COR-L47 (cell line): ENCODE measurements at regions not wholly inside any gene's neighbourhood (a gene's known extent, or its start where the extent isn't known, plus 50 kb on each side); places are given as distances from the start of the nearest gene placed in this dataset.

Source experiments
- DNase-seq: peaks from one replicate; lab custom pipeline; 2025; lab: John Stamatoyannopoulos, UW

GRCh38 chr5:175168882-175169507 lies 275.0 kb downstream of the DRD1 start:
- no peak for DNase-seq

- no peak for DNase-seq
These were observed 278.0 kb downstream of the DRD1 start for GRCh38 chr5:175166026-175166425.

DNA sequence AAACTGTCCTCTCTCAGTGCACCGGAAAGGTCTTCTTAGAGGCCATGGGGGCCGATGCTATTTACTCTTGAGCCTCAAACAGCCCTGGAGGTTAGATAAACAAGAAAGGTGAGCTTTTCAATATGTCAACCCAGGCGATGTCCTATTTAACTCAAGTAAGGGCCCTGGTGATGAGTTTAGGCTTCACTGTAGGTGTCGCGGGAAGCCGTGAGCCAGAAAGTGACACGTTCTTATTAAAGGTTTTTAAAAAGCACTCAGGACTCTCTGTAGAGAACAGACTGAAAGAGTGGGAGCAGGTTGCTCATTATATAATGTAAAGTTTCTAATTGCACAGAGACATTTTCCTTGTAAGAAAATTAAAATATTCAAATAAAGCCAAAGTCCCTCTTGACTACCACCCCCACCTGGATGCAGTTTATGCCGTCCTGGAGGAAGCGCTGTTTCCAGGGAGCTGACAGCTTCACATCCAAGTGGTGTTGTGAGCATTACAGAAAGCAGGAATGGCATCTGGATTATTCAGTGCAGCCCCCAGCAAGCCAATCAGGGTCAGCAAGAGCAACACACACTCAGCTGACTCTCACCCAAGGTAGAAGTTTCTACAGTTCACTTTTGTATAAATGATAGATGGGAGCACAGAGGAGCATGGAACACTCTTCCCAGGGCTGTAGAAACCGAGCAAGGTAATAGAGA lies 280.3 kb downstream of the DRD1 start:
- no peak for DNase-seq

DNA sequence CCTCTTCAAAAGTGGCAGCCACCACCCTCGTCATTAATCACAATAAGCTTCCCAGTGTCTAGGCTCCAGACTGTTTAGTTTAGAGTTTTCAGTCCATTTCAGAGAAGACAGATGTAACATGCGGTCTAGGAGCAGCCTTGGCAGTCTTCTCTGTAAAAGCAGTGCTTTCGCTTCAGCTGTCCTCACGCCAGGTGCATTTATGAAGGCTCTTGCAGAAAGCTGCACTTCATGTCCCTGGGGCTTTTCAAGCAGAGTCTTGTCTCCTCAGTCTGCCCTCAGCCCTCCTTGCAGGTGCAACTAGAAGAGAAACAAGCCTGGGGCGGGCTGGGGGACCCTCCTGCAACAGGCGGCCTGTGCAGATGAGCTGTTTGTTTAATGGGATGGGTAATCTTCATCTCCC lies 281.9 kb downstream of the DRD1 start:
- DNase-seq, result no peak

DNA sequence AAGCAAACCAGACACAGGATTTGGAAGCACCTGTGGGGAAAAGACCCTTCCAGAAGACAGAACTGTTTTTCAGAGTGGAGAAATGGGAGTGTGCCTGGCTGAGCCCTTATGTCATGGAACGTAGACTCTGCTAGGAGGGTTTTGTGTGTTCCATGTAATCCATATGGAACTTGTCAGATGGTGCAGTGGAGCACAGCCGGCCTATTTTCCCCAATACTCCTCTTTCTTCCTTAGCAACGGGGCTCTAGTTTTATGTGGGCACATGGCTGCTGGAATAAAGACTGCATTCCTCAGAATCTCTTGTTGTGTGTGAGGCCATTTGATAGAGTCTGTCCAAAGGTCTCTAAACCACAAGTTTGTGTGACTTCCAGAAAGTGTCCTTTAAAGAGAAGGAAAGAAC lies 284.0 kb downstream of the DRD1 start:
- DNase-seq, result no peak

- no peak for DNase-seq
These were observed 295.3 kb downstream of the DRD1 start for GRCh38 chr5:175148636-175149172.

DNA sequence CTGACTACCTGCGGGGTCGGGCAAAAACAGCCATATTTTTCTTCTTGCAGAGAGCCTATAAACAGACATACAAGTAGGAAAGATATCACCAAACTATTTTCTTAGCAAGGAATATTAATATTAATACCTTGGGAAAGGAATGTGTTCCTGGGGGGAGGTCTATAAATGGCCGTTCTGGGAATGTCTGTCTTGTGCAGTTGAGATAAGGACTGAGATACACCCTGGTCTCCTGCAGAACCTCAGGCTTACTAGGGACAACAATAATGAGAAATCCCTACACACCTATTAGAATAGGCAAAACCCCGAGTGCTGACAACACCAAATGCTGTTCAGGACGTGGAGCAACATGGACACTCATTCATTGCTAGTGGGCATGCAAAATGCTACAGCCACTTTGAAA lies 297.2 kb downstream of the DRD1 start:
- DNase-seq, result no peak

- no peak for DNase-seq
These were observed 302.6 kb downstream of the DRD1 start for GRCh38 chr5:175141421-175141820.

GRCh38 chr5:175133185-175133584 lies 310.8 kb downstream of the DRD1 start:
- no peak for DNase-seq

- DNase-seq, result no peak
These were observed 312.6 kb downstream of the DRD1 start for GRCh38 chr5:175131432-175131831.

GRCh38 chr5:175129619-175130018 lies 314.4 kb downstream of the DRD1 start:
- no peak for DNase-seq

GRCh38 chr5:175129121-175129520 lies 314.9 kb downstream of the DRD1 start:
- DNase-seq, result no peak

- no peak for DNase-seq
These were observed 319.2 kb downstream of the DRD1 start for GRCh38 chr5:175124821-175125220.

- DNase-seq, result no peak
These were observed 319.6 kb downstream of the DRD1 start for GRCh38 chr5:175124251-175124813.

GRCh38 chr5:175123542-175123941 lies 320.4 kb downstream of the DRD1 start:
- no peak for DNase-seq

DNA sequence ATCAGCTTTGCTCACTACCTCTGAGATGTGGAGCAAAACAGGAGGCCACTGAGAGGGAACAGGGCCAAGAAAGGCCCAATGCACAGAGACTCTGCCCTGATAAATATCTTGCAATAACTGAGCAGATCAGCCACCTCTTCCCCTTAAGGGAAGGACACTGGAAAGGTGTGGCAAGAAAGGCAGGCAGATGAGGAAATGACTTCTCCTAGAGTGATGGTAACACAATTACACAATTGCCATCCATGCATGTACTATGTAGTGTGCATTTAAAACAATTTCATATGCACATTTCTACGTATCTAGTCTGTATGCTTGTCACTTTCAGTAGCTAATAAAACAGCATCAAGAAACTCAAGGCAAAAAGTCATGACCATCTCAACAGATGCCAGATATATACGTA lies 322.5 kb downstream of the DRD1 start:
- no peak for DNase-seq

- DNase-seq, result no peak
These were observed 323.6 kb downstream of the DRD1 start for GRCh38 chr5:175120412-175120811.

- DNase-seq, result no peak
These were observed 325.2 kb downstream of the DRD1 start for GRCh38 chr5:175118700-175119309.

- no peak for DNase-seq
These were observed 327.4 kb downstream of the DRD1 start for GRCh38 chr5:175116466-175117048.

DNA sequence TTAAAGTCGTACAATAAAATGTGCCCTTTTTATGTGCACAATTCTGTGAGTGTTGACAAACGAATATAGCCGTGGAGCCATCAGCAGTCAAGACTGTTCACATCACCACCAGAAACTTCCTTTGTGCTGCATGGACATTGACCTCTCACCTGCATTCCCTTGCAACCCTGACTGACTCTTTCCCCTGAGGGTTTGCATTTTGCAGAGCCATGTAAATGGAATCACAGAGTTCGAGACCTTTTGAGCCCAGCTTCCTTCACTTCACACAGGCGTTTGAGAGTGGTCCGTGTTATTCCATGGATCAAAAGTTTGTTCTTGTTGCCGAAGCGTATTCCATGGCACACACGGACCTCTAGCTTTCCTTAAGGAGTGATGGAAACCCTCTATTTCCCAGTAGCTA lies 328.2 kb downstream of the DRD1 start:
- no peak for DNase-seq

DNA sequence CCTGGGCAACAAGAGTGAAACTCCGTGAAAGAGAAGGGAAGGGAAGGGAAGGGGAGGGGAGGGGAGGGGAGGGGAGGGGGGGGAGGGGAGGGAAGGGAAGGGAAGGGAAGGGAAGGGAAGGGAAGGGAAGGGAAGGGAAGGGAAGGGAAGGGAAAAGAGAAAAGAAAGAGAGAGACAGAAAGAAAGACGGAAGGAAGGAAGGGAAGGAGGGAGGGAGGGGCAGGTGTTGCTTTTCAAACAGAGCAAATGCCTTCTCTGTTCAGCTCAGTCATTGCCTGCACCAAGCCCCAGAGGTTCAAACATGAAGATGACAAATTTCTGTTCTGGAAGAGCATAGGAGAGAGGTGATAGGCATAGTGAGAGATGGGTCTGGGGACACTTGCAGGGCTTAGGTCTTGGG lies 330.0 kb downstream of the DRD1 start:
- no peak for DNase-seq

DNA sequence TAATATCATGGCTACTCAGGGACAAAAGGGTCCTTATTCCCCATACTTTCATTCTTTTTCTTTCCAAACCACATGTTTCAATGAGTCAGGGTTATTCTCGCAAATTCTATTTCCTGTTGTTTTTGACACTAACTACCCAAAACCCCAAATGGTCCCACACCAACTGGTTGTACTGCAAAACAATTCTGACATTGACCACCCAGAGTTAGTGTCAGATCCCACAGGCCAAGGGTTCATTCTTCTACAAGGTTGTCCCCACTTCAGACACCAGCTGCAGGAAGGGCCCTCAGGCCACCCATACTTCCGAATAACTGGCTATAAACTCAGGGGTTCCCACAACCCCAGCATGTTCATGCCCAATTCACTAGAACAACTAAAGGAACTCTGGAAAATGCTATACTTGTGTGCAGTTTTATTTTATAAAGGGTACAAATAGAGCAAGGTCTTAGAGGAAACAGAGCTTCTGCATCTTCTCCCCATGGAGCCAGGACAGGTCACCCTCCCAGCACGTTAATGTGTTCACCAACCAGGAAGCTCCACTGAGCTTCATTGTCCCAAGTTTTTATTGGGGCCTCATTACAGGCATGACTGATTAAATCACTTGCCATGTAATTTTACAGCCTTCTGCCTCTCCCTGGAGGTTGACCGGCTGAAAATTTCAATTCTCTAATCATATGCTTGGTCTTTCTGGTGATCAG lies 334.8 kb downstream of the DRD1 start:
- no peak for DNase-seq
